Left hindlimb (tissue), 1 donor: ENCODE measurements at regions not wholly inside any gene's neighbourhood (a gene's known extent, or its start where the extent isn't known, plus 50 kb on each side); places are given as distances from the start of the nearest gene placed in this dataset.
"Not testable (repeated sequence)": the region's sequence is repeated elsewhere in the genome, so short reads cannot be mapped to it uniquely, and the experiment has no call there.

Experiments used
- DNase-seq: peaks from one replicate; pipeline ENCODE4 v3.0.0-alpha.2; 2018

- DNase-seq = no peak
These were observed 327.9 kb upstream of the C1orf174 start for GRCh38 chr1:4227986-4228385.

- DNase-seq = no peak
These were observed 353.9 kb upstream of the C1orf174 start for GRCh38 chr1:4253935-4254334.

- no peak for DNase-seq
These were observed 356.3 kb upstream of the C1orf174 start for GRCh38 chr1:4256351-4256750.

- not testable (repeated sequence) for DNase-seq
These were observed 358.2 kb upstream of the C1orf174 start for GRCh38 chr1:4258146-4258777.

GRCh38 chr1:4261327-4261726, 361.3 kb upstream of the C1orf174 start:
- DNase-seq = no peak

- no peak for DNase-seq
These were observed 362.6 kb upstream of the C1orf174 start for GRCh38 chr1:4262665-4263064.

GRCh38 chr1:4263699-4264098, 363.6 kb upstream of the C1orf174 start:
- DNase-seq = no peak

- DNase-seq = no peak
These were observed 365.8 kb upstream of the C1orf174 start for GRCh38 chr1:4265836-4266235.

- no peak for DNase-seq
These were observed 367.5 kb upstream of the C1orf174 start for GRCh38 chr1:4267381-4268261.

- DNase-seq = no peak
These were observed 368.3 kb upstream of the C1orf174 start for GRCh38 chr1:4268262-4268888.

GRCh38 chr1:4268889-4269284, 368.8 kb upstream of the C1orf174 start:
- DNase-seq = no peak

GRCh38 chr1:4269330-4269729, 369.3 kb upstream of the C1orf174 start:
- no peak for DNase-seq

GRCh38 chr1:4269952-4270570, 370.0 kb upstream of the C1orf174 start:
- DNase-seq = no peak

GRCh38 chr1:4270651-4271337, 370.7 kb upstream of the C1orf174 start:
- DNase-seq = no peak

GRCh38 chr1:4271338-4271998, 371.4 kb upstream of the C1orf174 start:
- DNase-seq = no peak

- DNase-seq = no peak
These were observed 372.5 kb upstream of the C1orf174 start for GRCh38 chr1:4272568-4272967.

- DNase-seq = no peak
These were observed 373.2 kb upstream of the C1orf174 start for GRCh38 chr1:4273243-4273642.

- DNase-seq = no peak
These were observed 373.7 kb upstream of the C1orf174 start for GRCh38 chr1:4273747-4274146.

- no peak for DNase-seq
These were observed 375.0 kb upstream of the C1orf174 start for GRCh38 chr1:4275083-4275482.

GRCh38 chr1:4276238-4276637, 376.2 kb upstream of the C1orf174 start:
- DNase-seq = no peak

GRCh38 chr1:4277598-4277997, 376.8 kb upstream of the AJAP1 start:
- no peak for DNase-seq

- no peak for DNase-seq
These were observed 369.4 kb upstream of the AJAP1 start for GRCh38 chr1:4284976-4285375.
